HG02571 (cell line): ENCODE measurements at regions not wholly inside any gene's neighbourhood (a gene's known extent, or its start where the extent isn't known, plus 50 kb on each side); places are given as distances from the start of the nearest gene placed in this dataset.
"Not testable (repeated sequence)": the region's sequence is repeated elsewhere in the genome, so short reads cannot be mapped to it uniquely, and the experiment has no call there.

Experiments
- ATAC-seq: cut with Tn5 transposase; IDR thresholded peaks from one replicate; pipeline ENCODE4 v1.9.1; 2021; ENCODE audit warnings: mild to moderate bottlenecking, moderate library complexity; ENCODE audit not compliant: unreplicated experiment

DNA sequence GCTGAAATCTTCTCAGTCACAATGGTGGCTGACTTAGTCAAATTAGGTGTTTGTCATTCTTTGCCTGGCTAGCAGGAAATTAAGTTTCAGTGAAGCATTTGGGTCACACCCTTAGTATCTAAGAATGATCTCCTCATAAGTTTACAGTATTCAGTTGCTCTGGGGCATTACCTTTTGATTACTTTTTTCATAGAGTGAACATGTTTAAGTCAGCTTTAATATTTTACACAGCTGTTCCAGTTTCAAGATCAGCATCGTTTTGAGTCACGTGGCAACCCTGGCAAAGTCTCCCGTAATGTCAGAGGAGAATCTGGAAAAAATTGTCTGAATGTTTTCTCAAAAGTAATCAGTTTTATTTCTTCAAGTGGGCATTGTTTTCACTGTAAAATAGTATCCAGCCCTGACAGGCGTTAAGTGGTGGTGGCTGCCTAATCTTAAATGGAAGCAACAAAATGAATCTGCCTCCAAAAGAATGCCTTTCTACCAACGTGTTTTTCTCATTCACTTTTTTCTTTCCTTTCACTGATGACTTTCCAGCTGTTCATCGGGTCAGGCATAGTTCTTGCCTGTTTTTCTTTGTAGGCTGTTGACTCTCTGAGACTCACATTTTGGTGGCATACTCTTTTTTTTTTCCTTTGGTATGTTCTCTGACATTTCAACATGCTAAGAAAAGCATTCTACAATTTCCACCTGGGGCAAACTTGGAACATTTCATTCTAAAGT, 319.6 kb upstream of the TCF4 start:
- ATAC-seq, result no peak

DNA sequence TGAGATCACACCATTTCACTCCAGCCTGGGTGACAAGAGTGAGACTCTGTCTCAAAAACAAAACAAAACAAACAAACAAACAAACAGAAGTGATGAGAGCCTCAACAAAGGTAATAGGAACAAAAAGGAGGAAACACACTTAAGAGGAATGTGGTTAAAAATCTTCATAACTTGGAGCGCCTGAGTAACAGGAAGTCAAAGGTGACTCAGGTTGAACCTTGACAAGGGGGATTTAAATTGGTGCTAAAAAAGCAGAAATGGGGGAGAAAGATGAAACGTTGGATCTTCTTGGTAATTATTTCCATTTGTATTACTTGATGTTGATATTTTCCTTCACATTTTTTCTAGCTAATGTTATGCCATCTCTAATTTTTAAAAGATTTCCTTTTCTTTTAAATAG, 318.5 kb upstream of the TCF4 start:
- no peak for ATAC-seq

DNA sequence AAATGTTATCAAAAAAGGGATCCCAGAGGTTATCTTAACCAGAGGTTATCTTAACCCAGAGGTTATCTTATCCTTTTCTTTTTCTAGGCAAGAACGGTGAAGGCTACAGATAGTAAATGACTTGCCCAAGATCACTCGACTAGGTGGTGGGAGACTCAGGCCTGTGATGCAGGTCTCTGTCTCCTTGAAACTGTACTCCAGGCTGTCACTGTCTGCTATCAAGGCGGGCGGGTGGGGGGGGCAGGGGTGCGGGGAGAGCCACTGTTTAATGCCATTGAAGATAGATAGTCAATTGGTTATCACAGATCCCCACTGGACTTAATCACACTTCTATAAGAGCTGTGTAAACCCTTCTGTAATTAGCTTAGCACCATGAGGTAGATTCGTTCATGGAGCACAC, 315.9 kb upstream of the TCF4 start:
- ATAC-seq, result no peak

DNA sequence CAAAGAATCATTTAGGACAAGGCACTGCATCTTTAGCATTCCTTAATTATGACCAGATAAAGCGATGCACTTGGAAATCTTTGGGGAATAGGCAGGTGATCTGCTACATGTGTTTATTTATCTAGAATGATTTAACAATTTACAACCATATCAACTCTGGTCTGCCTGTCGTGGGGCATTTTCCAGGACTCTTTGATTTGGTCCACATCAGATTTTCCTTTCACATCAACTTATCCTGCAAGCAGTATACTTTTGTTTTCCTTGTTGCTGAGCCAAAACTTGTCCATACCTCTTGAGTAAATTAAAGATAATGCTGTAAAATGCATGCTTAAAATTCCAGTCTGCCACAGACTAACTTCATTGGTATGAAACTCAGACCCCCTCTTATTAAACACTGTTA, 312.4 kb upstream of the TCF4 start:
- no peak for ATAC-seq

DNA sequence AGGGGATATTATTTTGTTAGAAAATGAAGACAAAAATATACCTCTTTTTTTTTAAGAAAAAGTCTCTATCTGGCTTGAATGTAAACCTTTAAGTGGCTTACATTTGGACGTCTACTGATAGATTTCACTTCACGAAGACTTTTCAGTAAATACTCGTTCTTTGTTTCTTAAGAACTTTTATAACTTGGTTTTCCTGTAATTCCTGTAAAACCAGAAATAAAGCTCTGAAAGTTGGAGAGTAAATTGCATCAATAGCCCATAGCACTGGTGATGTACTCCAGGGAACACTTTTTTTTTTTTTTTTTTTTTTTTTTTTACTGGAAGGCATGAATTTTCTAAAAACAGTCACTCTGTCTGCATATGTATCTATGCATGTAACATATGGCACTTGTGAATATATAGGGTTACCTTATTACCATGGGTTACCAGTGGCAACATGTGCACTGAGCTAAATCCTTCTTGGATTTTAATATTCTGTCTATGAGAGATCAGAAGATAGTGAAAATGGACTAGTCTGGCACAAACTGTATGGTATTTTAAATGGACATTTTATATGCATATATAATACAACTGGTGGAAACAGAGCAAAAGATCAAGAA, 309.2 kb upstream of the TCF4 start:
- ATAC-seq, result no peak

DNA sequence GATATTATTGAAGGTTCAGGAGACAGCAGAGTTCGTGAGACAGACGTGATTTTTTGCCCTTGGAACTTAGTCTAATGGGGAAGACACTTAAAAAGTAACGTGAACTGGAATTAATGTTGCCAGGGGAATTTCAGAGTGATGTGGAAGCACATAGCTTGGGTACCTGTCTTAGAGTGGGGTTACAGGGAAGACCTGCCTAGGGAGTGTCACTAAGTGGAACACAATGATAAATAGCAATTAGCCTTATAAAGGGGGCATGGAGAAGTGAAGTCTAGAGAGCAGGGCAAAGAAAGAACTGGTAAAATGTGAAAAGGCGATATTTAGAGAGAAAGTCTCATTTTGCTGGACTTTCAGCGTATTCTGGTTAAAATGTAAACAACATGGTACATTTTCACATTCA, 306.0 kb upstream of the TCF4 start:
- ATAC-seq, result no peak

DNA sequence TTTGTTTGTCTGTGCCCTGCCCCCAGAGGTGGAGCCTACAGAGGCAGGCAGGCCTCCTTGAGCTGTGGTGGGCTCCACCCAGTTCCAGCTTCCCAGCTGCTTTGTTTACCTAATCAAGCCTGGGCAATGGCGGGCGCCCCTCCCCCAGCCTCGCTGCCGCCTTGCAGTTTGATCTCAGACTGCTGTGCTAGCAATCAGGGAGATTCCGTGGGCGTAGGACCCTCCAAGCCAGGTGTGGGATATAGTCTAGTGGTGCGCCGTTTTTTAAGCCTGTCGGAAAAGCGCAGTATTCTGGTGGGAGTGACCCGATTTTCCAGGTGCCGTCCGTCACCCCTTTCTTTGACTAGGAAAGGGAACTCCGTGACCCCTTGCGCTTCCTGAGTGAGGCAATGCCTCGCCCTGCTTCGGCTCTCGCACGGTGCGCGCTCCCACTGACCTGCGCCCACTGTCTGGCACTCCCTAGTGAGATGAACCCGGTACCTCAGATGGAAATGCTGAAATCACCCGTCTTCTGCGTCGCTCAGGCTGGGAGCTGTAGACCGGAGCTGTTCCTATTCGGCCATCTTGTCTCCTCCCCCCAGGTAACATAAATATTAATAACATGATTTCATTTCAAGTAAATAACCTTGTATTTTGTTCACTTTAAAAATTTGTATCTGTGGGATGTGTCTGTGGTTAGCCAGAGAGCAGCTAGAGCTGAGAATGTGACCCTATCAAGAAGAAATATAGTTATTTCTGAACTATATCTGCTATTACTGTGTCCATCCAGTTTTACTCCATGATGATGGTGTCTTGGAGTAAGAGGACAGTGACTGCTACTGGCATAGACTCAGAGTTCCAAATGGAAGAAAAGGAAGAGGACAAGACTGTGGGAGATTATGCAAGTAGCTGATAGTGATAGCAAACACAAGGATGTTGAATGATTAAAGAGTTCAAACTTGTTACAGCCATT, 305.1 kb upstream of the TCF4 start:
- not testable (repeated sequence) for ATAC-seq

DNA sequence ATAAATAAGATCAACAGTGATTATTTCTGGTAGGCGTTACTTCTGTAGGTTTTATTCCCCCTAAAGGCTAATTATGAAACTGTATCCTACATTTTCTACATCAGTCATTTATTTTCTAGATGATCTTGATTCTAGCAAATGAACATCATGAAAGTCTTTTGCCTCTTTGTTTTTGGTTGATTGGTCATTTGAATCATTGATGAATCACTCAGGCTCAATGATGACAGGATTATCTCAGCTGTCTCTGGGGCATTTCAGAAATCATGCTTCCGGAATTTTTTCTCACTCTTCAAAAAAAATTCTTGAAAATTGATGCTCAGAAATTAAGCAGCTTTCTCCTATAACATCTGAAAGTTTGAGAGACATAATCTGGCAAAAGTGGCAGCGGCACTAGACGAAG, 298.9 kb upstream of the TCF4 start:
- no peak for ATAC-seq

DNA sequence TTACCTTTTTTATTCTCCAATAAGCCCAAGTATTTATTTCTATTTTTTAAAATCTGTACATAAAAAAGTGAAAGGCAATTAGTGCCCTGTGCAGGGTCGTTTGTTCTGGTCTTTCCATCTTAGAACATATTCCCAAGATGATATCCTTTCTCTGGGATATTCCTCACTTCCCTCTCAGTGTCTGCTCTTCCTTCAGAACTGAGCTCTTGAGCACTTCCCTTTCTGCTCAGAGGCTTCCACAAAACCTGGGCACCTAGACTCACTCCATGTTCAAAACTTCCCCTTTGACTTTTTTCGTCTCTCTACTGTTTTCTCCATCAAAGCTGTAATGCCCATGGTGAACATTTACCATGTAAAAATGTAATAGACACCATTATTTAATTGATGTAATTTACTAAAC, 296.5 kb upstream of the TCF4 start:
- ATAC-seq, result no peak

DNA sequence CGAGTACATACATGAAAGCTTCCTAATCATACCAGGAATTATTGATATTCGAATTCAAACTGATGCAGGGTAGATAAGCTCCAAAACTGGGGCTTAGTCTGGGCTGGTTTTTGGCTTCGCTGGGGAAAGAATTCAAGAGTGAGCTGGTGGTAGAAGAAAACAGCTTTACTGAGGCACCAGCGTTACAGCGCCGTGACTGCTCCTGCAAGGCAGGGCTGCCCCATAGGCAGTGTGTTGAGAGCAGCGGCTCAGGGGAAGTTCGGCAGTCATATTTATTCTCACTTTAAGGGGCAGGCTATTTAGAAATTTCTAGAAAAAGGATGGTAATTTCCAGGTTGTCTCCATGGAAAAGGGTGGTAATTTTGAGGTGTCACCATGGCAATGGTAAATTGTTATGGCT, 292.6 kb upstream of the TCF4 start:
- ATAC-seq, result no peak

DNA sequence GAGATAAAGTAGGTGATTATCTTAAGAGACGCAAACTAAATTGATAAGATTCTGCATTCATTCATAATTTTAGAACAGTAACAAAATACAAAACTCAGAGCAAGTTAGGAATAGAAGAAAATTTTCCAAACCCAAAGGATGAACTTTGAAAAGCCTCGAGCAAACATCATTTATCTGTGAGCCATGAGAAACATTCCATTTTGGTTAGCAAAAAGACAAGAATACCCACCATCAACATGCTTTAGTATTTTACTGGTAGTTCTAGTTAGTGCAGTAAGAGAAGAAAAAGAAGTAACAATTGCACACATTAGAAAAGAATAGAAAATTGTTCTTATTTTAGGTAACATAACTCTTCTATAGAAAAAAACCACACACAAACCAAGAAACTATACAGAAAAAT, 291.3 kb upstream of the TCF4 start:
- ATAC-seq, result no peak

DNA sequence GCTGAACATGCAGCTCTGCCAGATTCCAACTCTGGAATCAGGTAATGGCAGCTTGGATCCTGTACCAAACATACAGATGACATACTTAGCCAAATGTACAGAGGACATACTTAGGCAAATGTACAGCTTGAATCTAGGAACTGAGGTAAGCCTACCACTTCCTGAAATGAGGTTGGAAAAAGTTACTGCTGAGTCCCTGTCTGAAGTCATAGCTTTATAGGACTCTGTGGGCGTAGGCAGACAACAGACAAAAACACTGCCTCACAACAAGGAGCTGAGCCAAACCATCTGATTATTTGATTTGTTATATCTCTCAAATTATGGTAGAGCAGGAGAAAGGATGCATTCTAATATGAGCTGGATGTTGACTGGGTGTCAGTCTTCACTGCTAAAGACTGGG, 290.2 kb upstream of the TCF4 start:
- no peak for ATAC-seq

DNA sequence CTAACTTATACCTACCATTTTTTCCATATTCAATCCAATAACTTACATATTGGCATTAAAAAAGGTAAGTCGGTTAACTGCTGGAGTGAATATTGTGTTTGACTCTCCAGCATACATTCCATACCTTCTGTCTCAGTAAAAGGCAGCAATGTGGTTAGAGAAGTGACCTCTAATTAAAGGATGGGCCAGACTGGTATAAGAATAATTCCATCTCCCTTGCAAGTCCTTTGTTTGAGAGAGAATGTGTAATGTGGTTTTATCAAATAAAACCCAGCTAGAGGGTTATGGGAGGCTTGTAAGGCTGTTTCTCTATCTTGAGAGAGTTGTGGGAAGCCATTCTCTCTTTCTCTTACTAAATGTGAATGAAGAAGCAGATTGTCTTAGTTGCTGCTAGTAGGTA, 289.3 kb upstream of the TCF4 start:
- ATAC-seq, result no peak

DNA sequence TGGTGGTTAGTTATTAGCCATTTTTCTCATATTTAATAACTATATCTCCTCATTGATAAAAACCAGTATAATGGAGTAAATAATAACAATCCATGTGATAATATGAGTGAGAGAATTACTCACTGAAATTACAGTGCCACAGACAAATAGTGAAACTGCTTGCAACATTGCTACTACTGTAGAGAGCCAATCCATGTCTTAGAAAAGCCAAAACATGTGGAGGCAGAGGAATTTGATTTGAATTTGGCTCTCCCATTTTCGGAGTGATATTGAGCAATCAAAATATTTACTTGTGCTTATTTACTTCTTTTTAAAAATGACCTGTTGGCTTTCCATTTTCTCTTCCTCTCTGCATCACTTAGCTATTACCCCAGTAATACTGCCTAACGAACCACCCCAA, 288.3 kb upstream of the TCF4 start:
- ATAC-seq, result no peak

DNA sequence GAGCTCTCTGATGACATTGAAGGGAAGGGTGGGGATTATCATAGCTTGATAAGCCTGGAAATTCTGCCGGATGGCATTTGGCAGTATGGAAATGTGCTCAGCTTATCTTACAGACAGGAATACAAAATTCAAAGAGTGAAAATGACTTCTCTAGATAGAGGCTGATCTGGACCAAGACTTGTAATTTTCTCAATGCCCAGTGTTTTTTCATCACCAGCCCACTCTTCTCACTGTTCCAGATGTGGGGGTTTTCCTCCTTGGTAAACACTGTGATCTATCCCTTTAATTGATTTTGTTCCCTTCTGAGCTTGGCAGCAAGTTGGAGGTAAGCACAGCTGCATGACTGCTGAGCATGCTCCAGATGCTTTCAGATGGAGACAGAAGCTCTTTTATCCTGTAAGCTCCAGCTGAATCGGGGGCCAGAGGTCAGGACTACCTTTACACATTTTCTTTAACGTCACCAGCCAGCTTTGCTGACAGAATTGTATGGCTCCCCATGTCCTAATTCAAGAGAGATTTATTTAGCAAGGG, 287.4 kb upstream of the TCF4 start:
- ATAC-seq, result no peak

DNA sequence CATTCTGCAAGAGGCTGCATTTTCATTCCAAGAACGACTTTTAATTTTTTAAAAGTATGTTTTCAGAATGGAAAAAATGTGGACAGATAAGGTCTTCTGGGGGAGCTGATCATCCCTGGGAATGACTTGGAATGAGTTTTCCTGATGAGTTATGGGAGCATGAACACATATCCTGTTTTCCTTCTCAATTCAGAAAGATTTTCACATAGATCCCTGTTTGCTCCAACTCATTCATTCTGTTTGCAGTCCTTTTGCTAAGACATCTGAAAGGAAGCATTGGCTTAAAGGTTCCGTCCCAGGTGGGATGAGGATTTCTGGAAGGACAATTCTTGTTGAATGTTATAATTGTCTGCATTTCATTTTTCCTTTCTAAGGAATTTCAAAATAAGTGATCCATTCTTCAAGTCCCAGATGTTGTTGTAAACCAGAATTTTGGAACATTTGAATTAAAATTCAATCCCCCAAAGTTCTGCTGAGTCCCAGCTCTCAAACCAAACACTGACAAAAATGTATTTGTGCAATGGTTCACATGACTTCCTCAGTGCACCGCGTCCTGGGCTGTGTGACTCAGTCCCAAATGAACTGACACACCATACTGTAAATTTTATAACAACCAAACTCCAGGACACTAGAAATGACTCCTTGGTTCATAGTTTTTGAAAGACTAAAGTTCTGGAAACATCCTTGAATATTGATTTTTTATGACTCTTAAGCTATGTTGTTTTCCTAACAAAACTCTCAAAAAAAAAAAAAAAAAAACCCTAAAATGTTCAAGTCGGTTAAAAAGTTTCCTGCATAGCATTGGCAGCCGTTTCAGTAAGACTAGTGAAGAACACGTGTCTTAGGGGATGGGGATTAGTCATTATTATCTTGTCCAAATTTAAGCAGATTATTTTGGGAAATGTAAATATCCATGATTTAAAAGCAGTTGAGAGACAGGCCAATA, 281.8 kb upstream of the TCF4 start:
- ATAC-seq, result no peak

DNA sequence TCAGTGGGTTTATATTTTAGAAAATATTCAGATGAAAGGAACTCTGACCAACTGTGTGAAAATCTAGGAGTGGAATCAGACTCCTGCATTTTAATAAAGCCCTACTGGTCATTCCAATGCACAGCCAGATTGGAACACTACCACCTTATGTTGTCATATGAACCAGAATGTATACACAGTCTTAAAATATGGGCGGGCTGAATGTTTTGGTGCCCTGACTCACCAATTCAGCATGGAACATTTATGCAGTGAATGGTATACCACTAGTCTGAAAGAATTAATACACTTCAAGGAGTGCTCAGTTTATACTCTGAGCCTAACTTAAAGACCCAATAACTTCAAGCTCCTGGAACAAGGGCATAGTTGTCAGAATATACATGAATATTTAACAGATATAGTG, 280.9 kb upstream of the TCF4 start:
- ATAC-seq, result no peak

DNA sequence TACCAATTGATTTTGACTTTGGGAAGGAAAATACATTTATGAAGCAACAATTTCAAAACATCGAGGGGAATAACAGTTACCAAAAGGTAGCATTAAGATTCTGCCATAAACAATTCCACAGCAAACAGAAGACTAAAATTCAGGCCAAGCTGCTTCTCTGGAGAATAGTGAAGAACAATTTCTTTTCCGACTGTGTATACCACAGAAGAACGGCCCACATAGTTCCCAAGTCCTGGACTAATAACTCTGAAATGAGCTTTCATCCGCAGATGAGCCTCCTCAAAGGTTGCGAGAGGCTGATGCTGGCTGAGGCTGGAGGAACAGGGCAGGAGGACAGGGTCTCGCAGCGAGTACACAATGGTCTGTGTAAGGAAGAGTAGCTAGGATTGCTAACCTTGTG, 278.9 kb upstream of the TCF4 start:
- no peak for ATAC-seq

DNA sequence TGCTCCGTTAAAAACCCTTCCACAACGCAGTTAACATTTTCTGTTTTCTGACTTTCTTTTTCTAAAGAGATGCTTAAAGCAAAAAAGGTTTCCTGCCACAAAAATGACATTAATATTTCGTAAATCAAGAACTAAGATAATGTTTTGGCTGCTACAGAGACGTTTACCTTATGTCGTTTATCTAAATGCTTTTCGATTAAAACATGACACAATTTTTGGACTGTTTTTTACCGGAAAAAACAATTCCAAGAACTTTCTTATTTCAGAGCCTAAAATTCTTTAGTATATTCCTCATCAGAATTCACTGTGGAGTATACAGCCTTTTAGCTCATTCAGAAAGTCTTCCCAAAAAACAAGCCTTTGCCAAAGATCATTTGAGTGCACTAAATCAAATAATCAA, 278.0 kb upstream of the TCF4 start:
- no peak for ATAC-seq

DNA sequence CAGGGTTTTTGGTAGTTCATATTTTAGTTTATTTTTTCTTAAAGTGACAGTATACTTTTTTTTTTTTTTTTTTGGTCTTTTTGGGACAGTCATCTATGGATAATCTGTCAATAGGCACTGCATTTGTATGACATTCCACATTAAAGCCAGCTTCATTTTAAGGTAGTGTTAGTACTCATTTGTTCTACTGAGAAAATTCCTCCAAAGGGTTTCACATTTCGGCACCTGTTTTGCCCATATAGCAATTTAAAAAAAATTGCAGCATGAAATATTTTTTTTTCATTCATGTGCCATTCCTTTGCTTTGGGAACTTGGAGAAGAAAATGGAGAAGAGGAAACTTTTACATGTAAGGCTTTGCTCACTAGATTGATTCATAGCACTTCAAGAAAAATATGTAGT, 276.3 kb upstream of the TCF4 start:
- ATAC-seq, result no peak

DNA sequence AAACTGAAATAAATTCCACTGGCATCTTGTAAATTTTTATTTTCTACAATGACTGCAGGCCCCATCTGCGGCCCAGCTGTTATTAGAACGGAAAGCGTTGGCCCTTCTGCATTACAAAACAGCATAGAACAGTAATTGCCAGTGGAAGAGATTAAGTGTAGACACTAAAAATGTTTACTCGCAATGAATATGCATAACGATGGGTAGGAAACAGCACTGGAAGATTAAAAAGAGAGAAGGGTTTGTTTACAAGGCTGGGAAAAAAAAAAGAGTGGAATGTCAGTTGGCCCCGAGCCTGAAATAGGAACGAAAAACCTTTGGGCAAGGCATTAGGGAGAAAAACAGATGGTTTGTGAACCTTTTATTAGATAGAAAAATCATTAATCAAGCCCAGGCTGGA, 275.9 kb upstream of the TCF4 start:
- no peak for ATAC-seq
